ENCODE measurements at regions not wholly inside any gene's neighbourhood (a gene's known extent, or its start where the extent isn't known, plus 50 kb on each side); places are given as distances from the start of the nearest gene placed in this dataset.

DNA sequence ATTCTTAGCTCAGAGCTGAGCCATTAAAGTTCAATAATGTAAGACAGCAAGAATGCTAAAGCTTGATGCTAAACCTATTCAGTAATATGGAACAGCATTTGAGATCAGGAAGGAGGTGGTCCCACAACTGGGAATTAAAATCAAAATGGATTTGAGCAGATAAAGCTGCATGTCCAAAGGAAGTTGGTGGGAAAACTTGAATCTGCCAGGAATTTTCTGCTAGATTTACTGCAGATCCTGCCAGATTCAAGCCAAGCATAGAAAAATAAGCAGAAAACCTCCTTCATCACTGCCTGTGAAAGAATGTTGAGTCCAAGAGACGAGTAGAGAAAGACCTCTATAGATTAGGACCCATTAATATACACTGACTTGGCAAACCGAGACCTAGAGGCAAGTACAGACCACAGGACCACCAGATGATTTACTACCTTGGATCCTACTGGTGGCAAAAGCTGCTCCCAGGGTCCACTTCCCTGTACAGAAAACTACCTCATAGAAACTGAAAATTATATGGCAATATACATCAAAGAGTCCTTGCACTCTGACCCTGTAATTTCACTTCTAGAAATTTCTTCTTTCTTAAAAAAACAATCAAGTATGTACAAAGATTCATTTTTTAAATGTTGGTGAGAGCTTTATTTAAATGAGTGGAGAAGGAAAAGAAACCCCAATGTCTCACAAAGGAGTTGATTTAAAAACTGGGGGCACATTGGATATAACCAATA, 263.2 kb downstream of the DAD1 start (continued):
- TF ChIP-seq, protein P1, sequence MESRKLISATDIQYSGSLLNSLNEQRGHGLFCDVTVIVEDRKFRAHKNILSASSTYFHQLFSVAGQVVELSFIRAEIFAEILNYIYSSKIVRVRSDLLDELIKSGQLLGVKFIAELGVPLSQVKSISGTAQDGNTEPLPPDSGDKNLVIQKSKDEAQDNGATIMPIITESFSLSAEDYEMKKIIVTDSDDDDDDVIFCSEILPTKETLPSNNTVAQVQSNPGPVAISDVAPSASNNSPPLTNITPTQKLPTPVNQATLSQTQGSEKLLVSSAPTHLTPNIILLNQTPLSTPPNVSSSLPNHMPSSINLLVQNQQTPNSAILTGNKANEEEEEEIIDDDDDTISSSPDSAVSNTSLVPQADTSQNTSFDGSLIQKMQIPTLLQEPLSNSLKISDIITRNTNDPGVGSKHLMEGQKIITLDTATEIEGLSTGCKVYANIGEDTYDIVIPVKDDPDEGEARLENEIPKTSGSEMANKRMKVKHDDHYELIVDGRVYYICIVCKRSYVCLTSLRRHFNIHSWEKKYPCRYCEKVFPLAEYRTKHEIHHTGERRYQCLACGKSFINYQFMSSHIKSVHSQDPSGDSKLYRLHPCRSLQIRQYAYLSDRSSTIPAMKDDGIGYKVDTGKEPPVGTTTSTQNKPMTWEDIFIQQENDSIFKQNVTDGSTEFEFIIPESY (CRISPR knock-in tag; IDR thresholded peaks at IDR 0.05): no peak
- TF ChIP-seq, protein P2, sequence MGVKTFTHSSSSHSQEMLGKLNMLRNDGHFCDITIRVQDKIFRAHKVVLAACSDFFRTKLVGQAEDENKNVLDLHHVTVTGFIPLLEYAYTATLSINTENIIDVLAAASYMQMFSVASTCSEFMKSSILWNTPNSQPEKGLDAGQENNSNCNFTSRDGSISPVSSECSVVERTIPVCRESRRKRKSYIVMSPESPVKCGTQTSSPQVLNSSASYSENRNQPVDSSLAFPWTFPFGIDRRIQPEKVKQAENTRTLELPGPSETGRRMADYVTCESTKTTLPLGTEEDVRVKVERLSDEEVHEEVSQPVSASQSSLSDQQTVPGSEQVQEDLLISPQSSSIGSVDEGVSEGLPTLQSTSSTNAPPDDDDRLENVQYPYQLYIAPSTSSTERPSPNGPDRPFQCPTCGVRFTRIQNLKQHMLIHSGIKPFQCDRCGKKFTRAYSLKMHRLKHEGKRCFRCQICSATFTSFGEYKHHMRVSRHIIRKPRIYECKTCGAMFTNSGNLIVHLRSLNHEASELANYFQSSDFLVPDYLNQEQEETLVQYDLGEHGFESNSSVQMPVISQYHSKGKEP (CRISPR knock-in tag; IDR thresholded peaks at IDR 0.05): no peak
- TF ChIP-seq ZNF34 (CRISPR knock-in tag; IDR thresholded peaks at IDR 0.05; ENCODE audit: borderline replicate concordance): no peak
- no peak for TF ChIP-seq POLR2AphosphoS5 (IDR thresholded peaks at IDR 0.05; ENCODE audit: low read depth, low read length)
- TF ChIP-seq MAFF (IDR thresholded peaks at IDR 0.05; ENCODE audit: low read depth, low read length): no peak
- TF ChIP-seq NFE2 (CRISPR knock-in tag; IDR thresholded peaks at IDR 0.05): no peak
- no peak for TF ChIP-seq RAD21 (CRISPR knock-in tag; IDR thresholded peaks at IDR 0.05)
- TF ChIP-seq, protein P3, sequence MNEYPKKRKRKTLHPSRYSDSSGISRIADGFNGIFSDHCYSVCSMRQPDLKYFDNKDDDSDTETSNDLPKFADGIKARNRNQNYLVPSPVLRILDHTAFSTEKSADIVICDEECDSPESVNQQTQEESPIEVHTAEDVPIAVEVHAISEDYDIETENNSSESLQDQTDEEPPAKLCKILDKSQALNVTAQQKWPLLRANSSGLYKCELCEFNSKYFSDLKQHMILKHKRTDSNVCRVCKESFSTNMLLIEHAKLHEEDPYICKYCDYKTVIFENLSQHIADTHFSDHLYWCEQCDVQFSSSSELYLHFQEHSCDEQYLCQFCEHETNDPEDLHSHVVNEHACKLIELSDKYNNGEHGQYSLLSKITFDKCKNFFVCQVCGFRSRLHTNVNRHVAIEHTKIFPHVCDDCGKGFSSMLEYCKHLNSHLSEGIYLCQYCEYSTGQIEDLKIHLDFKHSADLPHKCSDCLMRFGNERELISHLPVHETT (CRISPR knock-in tag; conservative IDR thresholded peaks at IDR 0.05): no peak
- TF ChIP-seq, protein P4, sequence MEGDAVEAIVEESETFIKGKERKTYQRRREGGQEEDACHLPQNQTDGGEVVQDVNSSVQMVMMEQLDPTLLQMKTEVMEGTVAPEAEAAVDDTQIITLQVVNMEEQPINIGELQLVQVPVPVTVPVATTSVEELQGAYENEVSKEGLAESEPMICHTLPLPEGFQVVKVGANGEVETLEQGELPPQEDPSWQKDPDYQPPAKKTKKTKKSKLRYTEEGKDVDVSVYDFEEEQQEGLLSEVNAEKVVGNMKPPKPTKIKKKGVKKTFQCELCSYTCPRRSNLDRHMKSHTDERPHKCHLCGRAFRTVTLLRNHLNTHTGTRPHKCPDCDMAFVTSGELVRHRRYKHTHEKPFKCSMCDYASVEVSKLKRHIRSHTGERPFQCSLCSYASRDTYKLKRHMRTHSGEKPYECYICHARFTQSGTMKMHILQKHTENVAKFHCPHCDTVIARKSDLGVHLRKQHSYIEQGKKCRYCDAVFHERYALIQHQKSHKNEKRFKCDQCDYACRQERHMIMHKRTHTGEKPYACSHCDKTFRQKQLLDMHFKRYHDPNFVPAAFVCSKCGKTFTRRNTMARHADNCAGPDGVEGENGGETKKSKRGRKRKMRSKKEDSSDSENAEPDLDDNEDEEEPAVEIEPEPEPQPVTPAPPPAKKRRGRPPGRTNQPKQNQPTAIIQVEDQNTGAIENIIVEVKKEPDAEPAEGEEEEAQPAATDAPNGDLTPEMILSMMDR (CRISPR knock-in tag; IDR thresholded peaks at IDR 0.05): no peak
- TF ChIP-seq HDAC6 (IDR thresholded peaks at IDR 0.05; ENCODE audit: low read depth, low read length): no peak
- TF ChIP-seq, protein P5, sequence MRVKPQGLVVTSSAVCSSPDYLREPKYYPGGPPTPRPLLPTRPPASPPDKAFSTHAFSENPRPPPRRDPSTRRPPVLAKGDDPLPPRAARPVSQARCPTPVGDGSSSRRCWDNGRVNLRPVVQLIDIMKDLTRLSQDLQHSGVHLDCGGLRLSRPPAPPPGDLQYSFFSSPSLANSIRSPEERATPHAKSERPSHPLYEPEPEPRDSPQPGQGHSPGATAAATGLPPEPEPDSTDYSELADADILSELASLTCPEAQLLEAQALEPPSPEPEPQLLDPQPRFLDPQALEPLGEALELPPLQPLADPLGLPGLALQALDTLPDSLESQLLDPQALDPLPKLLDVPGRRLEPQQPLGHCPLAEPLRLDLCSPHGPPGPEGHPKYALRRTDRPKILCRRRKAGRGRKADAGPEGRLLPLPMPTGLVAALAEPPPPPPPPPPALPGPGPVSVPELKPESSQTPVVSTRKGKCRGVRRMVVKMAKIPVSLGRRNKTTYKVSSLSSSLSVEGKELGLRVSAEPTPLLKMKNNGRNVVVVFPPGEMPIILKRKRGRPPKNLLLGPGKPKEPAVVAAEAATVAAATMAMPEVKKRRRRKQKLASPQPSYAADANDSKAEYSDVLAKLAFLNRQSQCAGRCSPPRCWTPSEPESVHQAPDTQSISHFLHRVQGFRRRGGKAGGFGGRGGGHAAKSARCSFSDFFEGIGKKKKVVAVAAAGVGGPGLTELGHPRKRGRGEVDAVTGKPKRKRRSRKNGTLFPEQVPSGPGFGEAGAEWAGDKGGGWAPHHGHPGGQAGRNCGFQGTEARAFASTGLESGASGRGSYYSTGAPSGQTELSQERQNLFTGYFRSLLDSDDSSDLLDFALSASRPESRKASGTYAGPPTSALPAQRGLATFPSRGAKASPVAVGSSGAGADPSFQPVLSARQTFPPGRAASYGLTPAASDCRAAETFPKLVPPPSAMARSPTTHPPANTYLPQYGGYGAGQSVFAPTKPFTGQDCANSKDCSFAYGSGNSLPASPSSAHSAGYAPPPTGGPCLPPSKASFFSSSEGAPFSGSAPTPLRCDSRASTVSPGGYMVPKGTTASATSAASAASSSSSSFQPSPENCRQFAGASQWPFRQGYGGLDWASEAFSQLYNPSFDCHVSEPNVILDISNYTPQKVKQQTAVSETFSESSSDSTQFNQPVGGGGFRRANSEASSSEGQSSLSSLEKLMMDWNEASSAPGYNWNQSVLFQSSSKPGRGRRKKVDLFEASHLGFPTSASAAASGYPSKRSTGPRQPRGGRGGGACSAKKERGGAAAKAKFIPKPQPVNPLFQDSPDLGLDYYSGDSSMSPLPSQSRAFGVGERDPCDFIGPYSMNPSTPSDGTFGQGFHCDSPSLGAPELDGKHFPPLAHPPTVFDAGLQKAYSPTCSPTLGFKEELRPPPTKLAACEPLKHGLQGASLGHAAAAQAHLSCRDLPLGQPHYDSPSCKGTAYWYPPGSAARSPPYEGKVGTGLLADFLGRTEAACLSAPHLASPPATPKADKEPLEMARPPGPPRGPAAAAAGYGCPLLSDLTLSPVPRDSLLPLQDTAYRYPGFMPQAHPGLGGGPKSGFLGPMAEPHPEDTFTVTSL (CRISPR knock-in tag; IDR thresholded peaks at IDR 0.05; ENCODE audit: borderline replicate concordance): no peak

All from HepG2 (cell line).